ENCODE measurements at regions not wholly inside any gene's neighbourhood (a gene's known extent, or its start where the extent isn't known, plus 50 kb on each side); places are given as distances from the start of the nearest gene placed in this dataset.

DNA sequence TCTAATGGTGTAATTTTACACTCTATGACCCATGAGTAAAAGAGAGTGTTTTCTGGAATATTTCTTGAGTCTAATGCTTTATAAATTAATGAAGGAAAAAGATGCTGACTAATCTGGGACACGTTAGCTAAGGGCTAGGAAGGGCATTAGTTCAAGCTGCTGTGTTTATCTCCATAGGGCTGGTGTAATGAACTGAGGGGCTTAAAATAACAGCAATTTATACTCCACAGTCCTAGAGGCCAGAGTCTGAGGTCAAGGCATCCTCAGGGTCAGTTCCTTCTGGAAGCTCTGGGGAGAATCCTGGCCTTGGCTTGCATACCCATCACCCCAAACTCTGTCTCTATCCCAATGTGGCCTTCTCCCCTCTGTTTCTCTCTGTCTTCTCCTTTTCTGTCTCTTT lies 105.2 kb upstream of the PFKP start:
- ChIA-PET POLR2A (no interaction called here), CTCF (no interaction called here)
- DNase-seq (ENCODE audit: extremely low spot score), result no peak
- no peak for TF ChIP-seq NFRKB (IDR thresholded peaks at IDR 0.05)
- TF ChIP-seq BHLHE40 (IDR thresholded peaks at IDR 0.05; ENCODE audit: borderline replicate concordance), result no peak
- TF ChIP-seq, protein P1, sequence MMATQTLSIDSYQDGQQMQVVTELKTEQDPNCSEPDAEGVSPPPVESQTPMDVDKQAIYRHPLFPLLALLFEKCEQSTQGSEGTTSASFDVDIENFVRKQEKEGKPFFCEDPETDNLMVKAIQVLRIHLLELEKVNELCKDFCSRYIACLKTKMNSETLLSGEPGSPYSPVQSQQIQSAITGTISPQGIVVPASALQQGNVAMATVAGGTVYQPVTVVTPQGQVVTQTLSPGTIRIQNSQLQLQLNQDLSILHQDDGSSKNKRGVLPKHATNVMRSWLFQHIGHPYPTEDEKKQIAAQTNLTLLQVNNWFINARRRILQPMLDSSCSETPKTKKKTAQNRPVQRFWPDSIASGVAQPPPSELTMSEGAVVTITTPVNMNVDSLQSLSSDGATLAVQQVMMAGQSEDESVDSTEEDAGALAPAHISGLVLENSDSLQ (IDR thresholded peaks at IDR 0.05), result no peak
- TF ChIP-seq ELF4 (IDR thresholded peaks at IDR 0.05), result no peak
- TF ChIP-seq SUZ12 (IDR thresholded peaks at IDR 0.05), result no peak

DNA sequence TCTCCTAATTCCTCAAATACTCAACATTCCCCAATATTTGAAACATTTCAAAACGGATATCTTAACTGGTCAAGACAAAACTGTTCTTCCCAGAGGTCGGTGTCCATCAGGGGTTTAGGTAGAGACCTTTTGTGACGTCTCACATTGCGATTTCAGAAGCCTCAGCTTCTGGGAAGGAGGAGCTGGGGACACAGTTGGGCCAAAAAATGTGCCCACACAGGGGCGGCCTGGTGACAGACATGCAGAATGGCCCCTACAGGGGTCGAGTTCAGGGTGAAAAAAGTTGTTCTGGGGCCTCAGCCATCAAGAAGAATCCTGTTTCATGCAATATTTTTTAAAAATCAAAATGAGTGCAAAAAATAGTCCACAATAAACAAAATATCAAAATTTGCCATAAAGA lies 108.7 kb upstream of the PFKP start:
- TF ChIP-seq FOXK2 (IDR thresholded peaks at IDR 0.05), result no peak
- no peak for TF ChIP-seq FOXM1 (IDR thresholded peaks at IDR 0.05; ENCODE audit: borderline replicate concordance)
- no peak for TF ChIP-seq SUZ12 (IDR thresholded peaks at IDR 0.05)
- TF ChIP-seq NFRKB (IDR thresholded peaks at IDR 0.05), result no peak
- no peak for TF ChIP-seq FOXA1 (IDR thresholded peaks at IDR 0.05)
- no peak for TF ChIP-seq HDGF (IDR thresholded peaks at IDR 0.05; ENCODE audit: borderline replicate concordance)
- no peak for TF ChIP-seq ELF4 (IDR thresholded peaks at IDR 0.05)
- no peak for TF ChIP-seq SP1 (IDR thresholded peaks at IDR 0.05)
- TF ChIP-seq L3MBTL2 (conservative IDR thresholded peaks at IDR 0.05), result no peak
- ChIA-PET POLR2A (no interaction called here), CTCF (no interaction called here)
- DNase-seq (ENCODE audit: extremely low spot score), result no peak

- POLR2A ChIA-PET, result no interaction called here
- DNase-seq (ENCODE audit: extremely low spot score), result no peak
- TF ChIP-seq L3MBTL2 (conservative IDR thresholded peaks at IDR 0.05), result no peak
- TF ChIP-seq BHLHE40 (IDR thresholded peaks at IDR 0.05; ENCODE audit: borderline replicate concordance), result no peak
- no peak for TF ChIP-seq HDGF (IDR thresholded peaks at IDR 0.05; ENCODE audit: borderline replicate concordance)
- TF ChIP-seq, protein P1 (IDR thresholded peaks at IDR 0.05), result no peak
- TF ChIP-seq CTBP1 (IDR thresholded peaks at IDR 0.05; ENCODE audit: borderline replicate concordance), result no peak
- TF ChIP-seq SUZ12 (IDR thresholded peaks at IDR 0.05), result no peak
- no peak for TF ChIP-seq ZNF384 (IDR thresholded peaks at IDR 0.05)
- no peak for TF ChIP-seq TARDBP (IDR thresholded peaks at IDR 0.05)
- CTCF ChIA-PET, result interaction anchor here (0.8 to 1.0 kb wide), 2 partner anchors 30 to 49 kb away, joined by 3 read pairs; no protein-coding TSS in a partner anchor
Measured at GRCh38 chr10:2957785-2958184, 109.6 kb upstream of the PFKP start.

DNA sequence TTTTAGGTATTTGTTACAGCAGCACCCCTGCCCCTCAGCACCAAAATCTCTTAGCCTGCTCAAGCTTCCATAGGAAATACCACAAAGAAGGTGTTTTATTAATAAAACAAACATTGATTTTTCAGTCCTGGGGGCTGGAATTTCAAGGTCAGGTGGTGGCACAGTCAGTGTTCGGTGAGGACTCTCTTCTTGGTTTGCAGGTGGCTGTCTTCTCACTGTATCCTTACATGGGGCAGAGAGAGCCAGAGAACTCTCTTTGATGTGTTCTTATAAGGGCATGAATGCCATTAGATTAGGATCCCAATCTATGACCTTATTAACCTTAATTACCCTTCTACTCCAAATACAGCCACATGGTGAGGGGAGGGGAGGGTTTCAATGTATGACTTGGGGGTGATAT lies 112.3 kb upstream of the PFKP start:
- POLR2A ChIA-PET, result no interaction called here
- TF ChIP-seq HDGF (IDR thresholded peaks at IDR 0.05; ENCODE audit: borderline replicate concordance), result no peak
- TF ChIP-seq FOXK2 (IDR thresholded peaks at IDR 0.05), result no peak
- CTCF ChIA-PET, result interaction anchor here (1.0 kb wide), 1 partner anchor 27 kb away, joined by 3 read pairs; no protein-coding TSS in a partner anchor
- no peak for DNase-seq (ENCODE audit: extremely low spot score)

GRCh38 chr10:2953495-2953894 lies 113.9 kb upstream of the PFKP start:
- CTCF ChIA-PET, result interaction anchor here (1.0 kb wide), 1 partner anchor 15 kb away, joined by 3 read pairs; no protein-coding TSS in a partner anchor
- no peak for DNase-seq (ENCODE audit: extremely low spot score)
- POLR2A ChIA-PET, result no interaction called here
- TF ChIP-seq ARNT (IDR thresholded peaks at IDR 0.05), result no peak
- no peak for TF ChIP-seq FOXK2 (IDR thresholded peaks at IDR 0.05)
- no peak for TF ChIP-seq BHLHE40 (IDR thresholded peaks at IDR 0.05; ENCODE audit: borderline replicate concordance)

DNA sequence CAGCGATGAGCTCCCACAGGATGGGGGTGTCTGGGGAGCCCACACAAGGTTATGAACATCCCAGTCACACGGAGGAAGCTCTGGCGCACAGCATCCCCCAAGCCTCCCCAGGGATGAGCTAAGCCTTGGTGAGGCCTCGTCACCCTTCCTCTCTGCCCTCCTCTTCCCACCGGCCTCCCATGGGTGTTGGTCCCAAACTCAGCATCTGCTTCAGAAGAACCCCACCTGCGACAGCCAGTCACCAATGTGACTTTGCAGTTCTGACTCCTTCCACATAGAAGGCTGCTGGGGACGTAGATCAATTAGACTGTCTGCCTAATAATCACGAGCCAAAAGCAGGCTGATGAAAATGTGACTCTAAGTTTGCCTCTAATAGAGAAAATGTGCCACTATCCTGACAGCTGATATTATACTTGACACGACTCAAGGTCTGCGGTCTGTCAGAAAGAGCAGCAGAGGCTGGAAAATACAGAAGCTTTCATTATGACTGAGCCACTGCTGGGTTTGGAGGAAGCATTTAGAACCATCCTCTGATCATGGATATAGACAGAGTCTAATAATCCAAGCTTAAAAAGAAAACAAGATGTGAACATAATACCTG lies 116.0 kb upstream of the PFKP start:
- CTCF ChIA-PET, result no interaction called here
- POLR2A ChIA-PET, result no interaction called here
- no peak for DNase-seq (ENCODE audit: extremely low spot score)
- TF ChIP-seq SP1 (IDR thresholded peaks at IDR 0.05) (no peak), FOXM1 (IDR thresholded peaks at IDR 0.05; ENCODE audit: borderline replicate concordance) (no peak), BHLHE40 (IDR thresholded peaks at IDR 0.05; ENCODE audit: borderline replicate concordance) (no peak), TARDBP (IDR thresholded peaks at IDR 0.05) (no peak), ELF4 (IDR thresholded peaks at IDR 0.05) (no peak), CTBP1 (IDR thresholded peaks at IDR 0.05; ENCODE audit: borderline replicate concordance) (no peak), NFRKB (IDR thresholded peaks at IDR 0.05) (no peak), LEF1 (IDR thresholded peaks at IDR 0.05; ENCODE audit: borderline replicate concordance) (no peak), FOXA1 (IDR thresholded peaks at IDR 0.05) (no peak), L3MBTL2 (conservative IDR thresholded peaks at IDR 0.05) (no peak), FOXK2 (IDR thresholded peaks at IDR 0.05) (no peak), ARNT (IDR thresholded peaks at IDR 0.05) (no peak), ZNF384 (IDR thresholded peaks at IDR 0.05) (no peak), SUZ12 (IDR thresholded peaks at IDR 0.05) (no peak), HDGF (IDR thresholded peaks at IDR 0.05; ENCODE audit: borderline replicate concordance) (no peak)
- TF ChIP-seq, protein P1 (IDR thresholded peaks at IDR 0.05), result no peak

- ChIA-PET POLR2A (no interaction called here), CTCF (no interaction called here)
- no peak for TF ChIP-seq BHLHE40 (IDR thresholded peaks at IDR 0.05; ENCODE audit: borderline replicate concordance)
- no peak for DNase-seq (ENCODE audit: extremely low spot score)
Measured at GRCh38 chr10:2950546-2950945, 116.8 kb upstream of the PFKP start.
